ENCODE measurements at regions not wholly inside any gene's neighbourhood (a gene's known extent, or its start where the extent isn't known, plus 50 kb on each side); places are given as distances from the start of the nearest gene placed in this dataset.

DNA sequence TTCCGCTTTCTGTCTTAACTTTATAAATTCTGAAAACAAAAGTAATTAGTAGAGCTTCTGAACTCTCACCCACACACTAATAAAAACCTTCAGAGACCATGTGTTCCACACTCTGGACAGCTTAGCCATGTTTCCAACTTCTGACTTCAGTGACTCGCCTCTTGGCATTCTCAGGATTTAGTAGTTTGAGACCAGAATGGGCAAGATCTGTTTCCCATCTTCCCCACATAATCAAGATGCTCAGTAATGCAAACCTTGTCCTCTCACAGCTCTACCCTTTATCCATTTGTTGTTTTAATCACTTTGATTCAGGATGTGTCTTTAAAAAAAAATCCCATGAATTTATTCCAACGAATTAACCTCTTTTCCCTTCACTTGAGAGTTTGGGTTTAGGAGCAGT lies 166.6 kb upstream of the SLC24A5 start:
- H3K79me2 ChIP-seq (ENCODE audit: insufficient read depth, low read length): no peaks in the 10 kb centered on the region
- TF ChIP-seq, protein P1, sequence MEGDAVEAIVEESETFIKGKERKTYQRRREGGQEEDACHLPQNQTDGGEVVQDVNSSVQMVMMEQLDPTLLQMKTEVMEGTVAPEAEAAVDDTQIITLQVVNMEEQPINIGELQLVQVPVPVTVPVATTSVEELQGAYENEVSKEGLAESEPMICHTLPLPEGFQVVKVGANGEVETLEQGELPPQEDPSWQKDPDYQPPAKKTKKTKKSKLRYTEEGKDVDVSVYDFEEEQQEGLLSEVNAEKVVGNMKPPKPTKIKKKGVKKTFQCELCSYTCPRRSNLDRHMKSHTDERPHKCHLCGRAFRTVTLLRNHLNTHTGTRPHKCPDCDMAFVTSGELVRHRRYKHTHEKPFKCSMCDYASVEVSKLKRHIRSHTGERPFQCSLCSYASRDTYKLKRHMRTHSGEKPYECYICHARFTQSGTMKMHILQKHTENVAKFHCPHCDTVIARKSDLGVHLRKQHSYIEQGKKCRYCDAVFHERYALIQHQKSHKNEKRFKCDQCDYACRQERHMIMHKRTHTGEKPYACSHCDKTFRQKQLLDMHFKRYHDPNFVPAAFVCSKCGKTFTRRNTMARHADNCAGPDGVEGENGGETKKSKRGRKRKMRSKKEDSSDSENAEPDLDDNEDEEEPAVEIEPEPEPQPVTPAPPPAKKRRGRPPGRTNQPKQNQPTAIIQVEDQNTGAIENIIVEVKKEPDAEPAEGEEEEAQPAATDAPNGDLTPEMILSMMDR (IDR thresholded peaks at IDR 0.05; ENCODE audit: extremely low read depth, low read depth, low read length): no peak
- H3K36me3 ChIP-seq (ENCODE audit: insufficient read depth, low read length): no peaks in the 10 kb centered on the region
- H3K9me3 ChIP-seq (ENCODE audit: low read depth, low read length): no peaks in the 10 kb centered on the region
- no peak overlapping the region for H3K27ac ChIP-seq (ENCODE audit: low read depth, low read length)
- no peak for DNase-seq (ENCODE audit: insufficient read length, low spot score, missing footprints)
- H3K4me3 ChIP-seq (ENCODE audit: insufficient read depth, low read length): no peak overlapping the region
- no peak overlapping the region for H3K4me2 ChIP-seq (ENCODE audit: insufficient read depth, low read length)
- H4K20me1 ChIP-seq (ENCODE audit: insufficient read depth, low read length): no peaks in the 10 kb centered on the region
- no peaks in the 10 kb centered on the region for H3K27me3 ChIP-seq (ENCODE audit: insufficient read depth, low read length)
- no peaks in the 10 kb centered on the region for H3K4me1 ChIP-seq (ENCODE audit: insufficient read depth, low read length)
- no peak overlapping the region for H2AFZ ChIP-seq (ENCODE audit: low read length)

DNA sequence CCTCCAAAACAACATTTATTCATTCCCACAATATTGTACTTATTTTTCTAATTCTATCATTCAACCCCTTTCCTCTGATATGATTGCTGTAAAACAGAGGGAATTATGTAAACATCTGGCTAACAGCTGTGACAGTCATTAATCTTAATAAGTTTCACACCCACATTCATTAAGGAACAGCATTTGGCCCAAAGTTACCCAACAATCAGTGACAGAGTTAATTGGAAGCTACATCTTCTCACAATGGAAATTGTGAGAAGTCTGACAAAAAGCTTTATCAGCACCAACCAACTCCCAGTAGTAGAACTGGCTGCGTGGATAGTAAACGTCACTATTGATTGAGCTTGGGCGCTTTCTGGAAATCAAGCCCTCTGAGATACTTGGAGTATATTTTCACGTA lies 165.8 kb upstream of the SLC24A5 start:
- no peak overlapping the region for H3K27ac ChIP-seq (ENCODE audit: low read depth, low read length)
- DNase-seq (ENCODE audit: insufficient read length, low spot score, missing footprints): no peak

DNA sequence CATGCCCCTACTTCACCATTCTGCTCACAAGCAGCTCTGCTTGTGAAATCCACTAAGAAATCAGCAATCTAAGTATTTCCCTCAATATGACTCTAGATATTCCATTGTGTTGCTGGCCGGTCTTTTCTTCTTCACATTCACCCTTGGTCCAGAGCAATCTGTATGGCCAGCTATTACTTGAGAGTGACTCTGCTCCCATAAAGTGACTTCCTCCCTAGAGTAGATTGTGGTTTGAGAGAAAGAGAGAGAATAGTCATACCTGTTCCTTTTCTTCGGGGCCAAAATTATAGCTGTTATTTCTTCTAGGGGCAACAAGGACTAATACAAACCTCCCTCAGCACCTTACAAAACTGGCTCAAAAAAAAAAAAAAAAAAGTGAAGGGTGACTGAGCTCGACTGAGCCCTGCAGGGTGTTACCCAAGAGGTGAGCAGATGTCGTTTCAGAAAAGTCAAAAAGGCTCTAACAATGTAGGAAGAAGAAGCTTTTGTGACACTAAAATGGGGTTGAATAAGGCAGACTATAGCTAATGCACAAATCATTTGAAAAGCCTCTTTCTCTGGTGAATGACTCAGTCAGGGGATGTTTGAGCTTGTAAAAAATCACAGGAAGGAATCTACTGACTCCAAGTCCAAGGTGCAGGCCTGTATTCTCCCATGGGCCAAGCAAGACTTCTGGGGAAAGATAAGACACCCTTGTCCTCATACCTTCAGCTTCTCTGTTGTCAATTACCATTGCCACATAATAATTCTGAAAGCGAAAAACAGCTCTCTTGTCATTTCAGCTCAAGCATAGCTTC lies 161.0 kb upstream of the SLC24A5 start:
- Histone ChIP-seq H3K4me2 (ENCODE audit: insufficient read depth, low read length) (no peak overlapping the region), H3K27ac (ENCODE audit: low read depth, low read length) (no peak overlapping the region), H3K4me3 (ENCODE audit: insufficient read depth, low read length) (no peak overlapping the region), H3K27me3 (ENCODE audit: insufficient read depth, low read length) (no peaks in the 10 kb centered on the region), H2AFZ (ENCODE audit: low read length) (no peak overlapping the region), H3K9me3 (ENCODE audit: low read depth, low read length) (no peaks in the 10 kb centered on the region), H4K20me1 (ENCODE audit: insufficient read depth, low read length) (no peaks in the 10 kb centered on the region), H3K4me1 (ENCODE audit: insufficient read depth, low read length) (no peaks in the 10 kb centered on the region), H3K79me2 (ENCODE audit: insufficient read depth, low read length) (no peaks in the 10 kb centered on the region), H3K36me3 (ENCODE audit: insufficient read depth, low read length) (no peaks in the 10 kb centered on the region)
- TF ChIP-seq, protein P1 (IDR thresholded peaks at IDR 0.05; ENCODE audit: extremely low read depth, low read depth, low read length): no peak
- no peak for DNase-seq (ENCODE audit: insufficient read length, low spot score, missing footprints)

More for the DNA sequence above, 165.8 kb upstream of the SLC24A5 start:
- H3K27me3 ChIP-seq (ENCODE audit: insufficient read depth, low read length): no peaks in the 10 kb centered on the region
- no peaks in the 10 kb centered on the region for H3K79me2 ChIP-seq (ENCODE audit: insufficient read depth, low read length)
- no peaks in the 10 kb centered on the region for H4K20me1 ChIP-seq (ENCODE audit: insufficient read depth, low read length)
- no peak overlapping the region for H3K4me3 ChIP-seq (ENCODE audit: insufficient read depth, low read length)
- TF ChIP-seq, protein P1 (IDR thresholded peaks at IDR 0.05; ENCODE audit: extremely low read depth, low read depth, low read length): no peak
- no peak overlapping the region for H3K4me2 ChIP-seq (ENCODE audit: insufficient read depth, low read length)
- H3K36me3 ChIP-seq (ENCODE audit: insufficient read depth, low read length): no peaks in the 10 kb centered on the region
- no peaks in the 10 kb centered on the region for H3K9me3 ChIP-seq (ENCODE audit: low read depth, low read length)
- no peaks in the 10 kb centered on the region for H3K4me1 ChIP-seq (ENCODE audit: insufficient read depth, low read length)
- H2AFZ ChIP-seq (ENCODE audit: low read length): no peak overlapping the region

DNA sequence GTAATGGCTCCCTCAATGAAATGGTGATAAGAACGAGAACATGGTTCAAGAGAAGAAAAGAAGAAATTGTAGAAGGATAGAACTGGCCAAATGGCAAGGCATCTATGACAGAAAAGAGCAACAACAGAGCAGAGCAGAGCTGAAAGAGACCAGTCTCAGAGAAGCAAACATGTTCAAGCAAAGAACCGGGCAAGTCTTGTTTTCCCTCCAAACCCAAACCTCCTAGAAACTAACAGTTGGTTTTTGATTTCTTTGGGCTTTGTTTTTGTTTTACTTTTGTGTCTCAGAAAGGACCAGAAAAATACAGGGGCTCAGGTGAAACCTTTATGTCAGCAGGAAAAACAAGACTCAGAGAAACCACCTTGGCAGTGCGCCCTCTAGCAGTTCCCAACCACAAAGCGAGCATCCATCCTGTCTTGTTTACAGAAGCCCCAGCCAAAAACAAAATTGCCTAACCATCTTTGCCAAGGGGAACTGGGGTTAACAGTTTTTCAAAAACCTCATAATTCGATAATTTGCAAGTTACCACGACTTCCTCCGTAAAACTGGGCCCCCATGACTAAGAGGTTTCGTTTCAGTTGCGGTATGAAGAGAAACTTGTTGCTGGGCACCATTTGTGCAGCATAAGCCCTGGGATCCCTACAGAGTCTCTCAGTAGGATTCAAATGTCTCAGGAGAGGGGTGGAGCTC lies 159.2 kb upstream of the SLC24A5 start:
- Histone ChIP-seq H3K36me3 (ENCODE audit: insufficient read depth, low read length) (no peaks in the 10 kb centered on the region), H3K9me3 (ENCODE audit: low read depth, low read length) (no peaks in the 10 kb centered on the region)

More for the DNA sequence above, 159.2 kb upstream of the SLC24A5 start:
- H2AFZ ChIP-seq (ENCODE audit: low read length): peak overlapping the region; percentile 20
- TF ChIP-seq, protein P1 (IDR thresholded peaks at IDR 0.05; ENCODE audit: extremely low read depth, low read depth, low read length): no peak
- H3K27me3 ChIP-seq (ENCODE audit: insufficient read depth, low read length): no peaks in the 10 kb centered on the region
- no peaks in the 10 kb centered on the region for H4K20me1 ChIP-seq (ENCODE audit: insufficient read depth, low read length)
- peak overlapping the region; percentile 27 for H3K4me3 ChIP-seq (ENCODE audit: insufficient read depth, low read length)
- H3K27ac ChIP-seq (ENCODE audit: low read depth, low read length): no peak overlapping the region
- no peak overlapping the region for H3K4me2 ChIP-seq (ENCODE audit: insufficient read depth, low read length)
- no peak for DNase-seq (ENCODE audit: insufficient read length, low spot score, missing footprints)
- H3K4me1 ChIP-seq (ENCODE audit: insufficient read depth, low read length): no peaks in the 10 kb centered on the region
- H3K79me2 ChIP-seq (ENCODE audit: insufficient read depth, low read length): no peaks in the 10 kb centered on the region

Measured in osteoblast (primary cell).